ENCODE measurements at regions not wholly inside any gene's neighbourhood (a gene's known extent, or its start where the extent isn't known, plus 50 kb on each side); places are given as distances from the start of the nearest gene placed in this dataset.

GRCh38 chr20:7231303-7231702, 463.8 kb downstream of the BMP2 start:
- no peaks in the 10 kb centered on the region for H3K27me3 ChIP-seq
- no peaks in the 10 kb centered on the region for H3K36me3 ChIP-seq
- H3K27ac ChIP-seq: no peak overlapping the region
- DNase-seq: no peak
- no peaks in the 10 kb centered on the region for H3K4me1 ChIP-seq
- H3K9me3 ChIP-seq (replicated peaks): no peaks in the 10 kb centered on the region
- no peak overlapping the region for H3K4me3 ChIP-seq

GRCh38 chr20:7232796-7233195, 465.3 kb downstream of the BMP2 start:
- Histone ChIP-seq H3K36me3 (no peaks in the 10 kb centered on the region), H3K27me3 (no peaks in the 10 kb centered on the region), H3K4me3 (no peak overlapping the region), H3K9me3 (replicated peaks) (no peaks in the 10 kb centered on the region), H3K4me1 (no peaks in the 10 kb centered on the region), H3K27ac (no peak overlapping the region)
- no peak for DNase-seq

- no peaks in the 10 kb centered on the region for H3K27me3 ChIP-seq
These were observed 469.8 kb downstream of the BMP2 start for GRCh38 chr20:7237251-7237650.

GRCh38 chr20:7240490-7240889, 473.0 kb downstream of the BMP2 start:
- no peaks in the 10 kb centered on the region for H3K9me3 ChIP-seq (replicated peaks)
- H3K36me3 ChIP-seq: no peaks in the 10 kb centered on the region
- H3K4me1 ChIP-seq: no peaks in the 10 kb centered on the region
- no peak overlapping the region for H3K4me3 ChIP-seq
- H3K27ac ChIP-seq: no peak overlapping the region
- DNase-seq: no peak
- no peaks in the 10 kb centered on the region for H3K27me3 ChIP-seq

More at GRCh38 chr20:7237251-7237650, 469.8 kb downstream of the BMP2 start:
- Histone ChIP-seq H3K27ac (no peak overlapping the region), H3K4me1 (no peaks in the 10 kb centered on the region), H3K36me3 (no peaks in the 10 kb centered on the region), H3K9me3 (replicated peaks) (no peaks in the 10 kb centered on the region), H3K4me3 (no peak overlapping the region)
- no peak for DNase-seq

- H3K27ac ChIP-seq: no peak overlapping the region
- no peak overlapping the region for H3K4me3 ChIP-seq
- no peak for DNase-seq
- H3K27me3 ChIP-seq: peaks cover 6% of the 10 kb centered on the region
- H3K9me3 ChIP-seq (replicated peaks): no peaks in the 10 kb centered on the region
- no peaks in the 10 kb centered on the region for H3K4me1 ChIP-seq
- H3K36me3 ChIP-seq: no peaks in the 10 kb centered on the region
These were observed 481.1 kb downstream of the BMP2 start for GRCh38 chr20:7248281-7249201.

- H3K27ac ChIP-seq: no peak overlapping the region
- H3K27me3 ChIP-seq: peaks cover 6% of the 10 kb centered on the region
- no peak overlapping the region for H3K4me3 ChIP-seq
- no peaks in the 10 kb centered on the region for H3K9me3 ChIP-seq (replicated peaks)
- H3K4me1 ChIP-seq: no peaks in the 10 kb centered on the region
- no peak for DNase-seq
- no peaks in the 10 kb centered on the region for H3K36me3 ChIP-seq
These were observed 482.9 kb downstream of the BMP2 start for GRCh38 chr20:7250337-7250736.

- Histone ChIP-seq H3K27me3 (no peaks in the 10 kb centered on the region), H3K27ac (no peak overlapping the region), H3K4me1 (no peaks in the 10 kb centered on the region), H3K9me3 (replicated peaks) (no peaks in the 10 kb centered on the region), H3K4me3 (no peak overlapping the region), H3K36me3 (no peaks in the 10 kb centered on the region)
- no peak for DNase-seq
These were observed 489.6 kb downstream of the BMP2 start for GRCh38 chr20:7257099-7257498.

GRCh38 chr20:7257692-7258466, 490.4 kb downstream of the BMP2 start:
- H3K9me3 ChIP-seq (replicated peaks): no peaks in the 10 kb centered on the region
- DNase-seq: no peak
- H3K4me1 ChIP-seq: no peaks in the 10 kb centered on the region
- H3K27ac ChIP-seq: no peak overlapping the region
- H3K36me3 ChIP-seq: no peaks in the 10 kb centered on the region
- no peaks in the 10 kb centered on the region for H3K27me3 ChIP-seq
- H3K4me3 ChIP-seq: no peak overlapping the region

GRCh38 chr20:7262803-7263202, 495.3 kb downstream of the BMP2 start:
- Histone ChIP-seq H3K27ac (no peak overlapping the region), H3K36me3 (no peaks in the 10 kb centered on the region), H3K9me3 (replicated peaks) (no peaks in the 10 kb centered on the region), H3K27me3 (no peaks in the 10 kb centered on the region), H3K4me3 (no peak overlapping the region), H3K4me1 (no peaks in the 10 kb centered on the region)
- DNase-seq: no peak

- no peaks in the 10 kb centered on the region for H3K36me3 ChIP-seq
- no peaks in the 10 kb centered on the region for H3K4me1 ChIP-seq
- no peak overlapping the region for H3K4me3 ChIP-seq
- H3K27me3 ChIP-seq: no peaks in the 10 kb centered on the region
- H3K9me3 ChIP-seq (replicated peaks): no peaks in the 10 kb centered on the region
- DNase-seq: no peak
- H3K27ac ChIP-seq: no peak overlapping the region
These were observed 496.7 kb downstream of the BMP2 start for GRCh38 chr20:7264137-7264536.

GRCh38 chr20:7269452-7269851, 502.0 kb downstream of the BMP2 start:
- no peak overlapping the region for H3K27ac ChIP-seq
- H3K36me3 ChIP-seq: no peaks in the 10 kb centered on the region
- H3K4me1 ChIP-seq: no peaks in the 10 kb centered on the region
- H3K4me3 ChIP-seq: no peak overlapping the region
- H3K9me3 ChIP-seq (replicated peaks): no peaks in the 10 kb centered on the region
- no peak for DNase-seq
- no peaks in the 10 kb centered on the region; the same call in 1 of the 2 replicates for H3K27me3 ChIP-seq

- H3K27me3 ChIP-seq: no peaks in the 10 kb centered on the region; the same call in 1 of the 2 replicates
- DNase-seq: peak in 1 of 2 experiments; percentile 12
These were observed 505.0 kb downstream of the BMP2 start for GRCh38 chr20:7272512-7272911.

GRCh38 chr20:7274870-7275269, 507.4 kb downstream of the BMP2 start:
- DNase-seq: no peak
- no peaks in the 10 kb centered on the region for H3K9me3 ChIP-seq (replicated peaks)
- no peak overlapping the region for H3K27ac ChIP-seq
- H3K4me1 ChIP-seq: no peaks in the 10 kb centered on the region
- no peaks in the 10 kb centered on the region; the same call in 1 of the 2 replicates for H3K27me3 ChIP-seq
- H3K4me3 ChIP-seq: no peak overlapping the region
- H3K36me3 ChIP-seq: no peaks in the 10 kb centered on the region

More at GRCh38 chr20:7272512-7272911, 505.0 kb downstream of the BMP2 start:
- Histone ChIP-seq H3K36me3 (no peaks in the 10 kb centered on the region), H3K9me3 (replicated peaks) (no peaks in the 10 kb centered on the region), H3K4me1 (no peaks in the 10 kb centered on the region), H3K4me3 (no peak overlapping the region), H3K27ac (no peak overlapping the region)

- H3K4me3 ChIP-seq: no peak overlapping the region
- H3K27me3 ChIP-seq: no peaks in the 10 kb centered on the region; the same call in 1 of the 2 replicates
- no peaks in the 10 kb centered on the region for H3K4me1 ChIP-seq
- no peak for DNase-seq
- no peaks in the 10 kb centered on the region for H3K36me3 ChIP-seq
- H3K9me3 ChIP-seq (replicated peaks): no peaks in the 10 kb centered on the region
- H3K27ac ChIP-seq: no peak overlapping the region
These were observed 508.3 kb downstream of the BMP2 start for GRCh38 chr20:7275645-7276237.

Measured in SJCRH30 (cell line).